ENCODE measurements at regions not wholly inside any gene's neighbourhood (a gene's known extent, or its start where the extent isn't known, plus 50 kb on each side); places are given as distances from the start of the nearest gene placed in this dataset.
A peak's percentile ranks its signal among the peaks of the same experiment; 100 is the strongest.
"Not testable (repeated sequence)": the region's sequence is repeated elsewhere in the genome, so short reads cannot be mapped to it uniquely, and the experiment has no call there.

DNA sequence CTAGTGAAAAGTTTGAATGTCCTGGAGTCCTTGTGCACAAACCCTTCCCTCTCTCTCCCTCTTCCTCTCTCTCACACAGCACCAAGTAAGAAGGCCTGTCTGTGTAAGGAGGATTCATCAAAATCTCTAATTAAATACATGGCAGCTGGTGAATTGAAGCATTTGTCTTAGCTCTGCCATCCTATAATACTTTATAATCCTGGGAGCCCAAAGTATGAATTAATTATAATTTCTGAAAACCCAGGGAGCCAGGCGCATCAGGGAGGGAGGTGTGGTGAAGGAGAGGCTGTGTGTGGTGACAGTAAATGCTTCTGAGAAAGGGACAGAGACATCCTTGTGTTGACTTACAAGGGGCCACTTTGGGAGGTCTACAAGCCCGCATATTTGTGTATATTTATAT is 691.4 kb upstream of the EEF2KMT start:
- no peak for DNase-seq (ENCODE audit: low read depth in 2 of 2)

DNA sequence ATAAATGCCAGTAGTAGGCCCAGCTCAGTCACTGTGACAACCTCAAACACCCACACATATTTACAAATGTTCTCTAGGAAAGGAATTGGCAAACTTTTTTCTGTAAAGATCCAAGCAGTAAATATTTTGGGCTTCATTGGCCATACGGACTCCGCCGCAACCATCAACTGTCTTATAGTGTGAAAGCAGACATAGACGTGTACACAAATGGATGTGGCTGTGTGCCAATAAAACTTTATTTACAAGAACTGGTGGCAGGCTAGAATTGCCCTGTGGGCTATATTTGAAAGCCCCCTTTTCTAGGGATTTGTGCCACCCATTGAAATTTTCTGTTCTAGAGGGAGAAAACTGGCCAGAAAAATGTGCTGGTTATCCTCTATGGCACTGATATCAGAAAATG is 683.8 kb upstream of the EEF2KMT start:
- DNase-seq (ENCODE audit: low read depth in 2 of 2): no peak

DNA sequence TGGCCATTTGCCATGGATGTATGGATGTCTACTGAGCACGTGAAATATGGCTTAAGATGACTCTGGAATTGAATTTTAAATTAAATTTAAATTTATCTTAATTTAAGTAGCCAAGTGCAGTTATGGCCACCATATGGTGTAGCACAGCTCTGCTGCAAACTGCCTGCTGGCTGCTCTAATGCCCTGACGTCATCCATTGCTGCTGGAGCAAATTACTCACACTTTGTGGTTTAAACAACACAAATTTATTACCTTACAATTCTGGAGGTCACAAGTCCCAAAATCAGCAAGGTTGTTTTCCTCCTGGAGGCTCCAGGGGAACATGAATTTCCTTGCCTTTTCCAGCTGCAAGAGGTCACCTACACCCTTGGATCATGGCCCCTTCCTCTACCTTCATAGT is 679.3 kb upstream of the EEF2KMT start:
- no peak for DNase-seq (ENCODE audit: low read depth in 2 of 2)

DNA sequence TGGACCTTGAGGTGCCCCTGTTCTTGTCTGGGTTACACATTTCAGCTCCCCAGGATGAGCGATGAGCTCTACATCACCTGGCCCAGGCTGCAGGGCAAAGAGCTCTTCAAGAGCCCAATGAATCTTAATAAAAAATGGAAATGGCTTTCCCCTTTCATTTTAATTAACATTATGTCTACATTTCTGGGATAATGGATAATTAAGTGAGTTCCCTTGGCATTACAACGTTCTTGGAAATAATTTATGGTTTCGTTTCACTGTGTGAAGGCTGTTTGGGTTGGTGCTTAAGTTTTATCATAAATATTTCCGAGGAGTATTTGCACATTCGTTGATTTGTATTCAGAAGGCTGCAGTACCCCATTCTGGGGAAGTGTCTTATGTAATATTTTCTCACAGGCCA is 678.3 kb upstream of the EEF2KMT start:
- no peak for DNase-seq (ENCODE audit: low read depth in 2 of 2)

DNA sequence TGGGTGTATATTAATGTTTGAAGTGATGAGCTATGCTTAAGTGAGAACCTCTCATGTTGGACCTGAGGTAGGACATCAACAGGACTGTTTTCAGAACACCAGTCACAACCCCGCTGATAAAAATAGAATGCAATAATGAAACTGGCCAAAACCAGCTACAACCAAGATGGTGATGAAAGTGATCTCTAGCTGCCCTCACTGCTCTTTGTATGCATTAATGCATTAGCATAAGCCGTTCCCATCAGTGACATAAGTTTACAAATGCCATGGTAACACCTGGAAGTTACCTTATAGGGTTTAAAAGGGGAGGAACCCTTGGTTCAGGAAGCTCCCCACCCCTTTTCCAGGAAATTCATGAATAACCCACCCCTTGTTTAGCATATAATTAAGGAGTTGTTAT is 672.5 kb upstream of the EEF2KMT start:
- DNase-seq (ENCODE audit: low read depth in 2 of 2): no peak

DNA sequence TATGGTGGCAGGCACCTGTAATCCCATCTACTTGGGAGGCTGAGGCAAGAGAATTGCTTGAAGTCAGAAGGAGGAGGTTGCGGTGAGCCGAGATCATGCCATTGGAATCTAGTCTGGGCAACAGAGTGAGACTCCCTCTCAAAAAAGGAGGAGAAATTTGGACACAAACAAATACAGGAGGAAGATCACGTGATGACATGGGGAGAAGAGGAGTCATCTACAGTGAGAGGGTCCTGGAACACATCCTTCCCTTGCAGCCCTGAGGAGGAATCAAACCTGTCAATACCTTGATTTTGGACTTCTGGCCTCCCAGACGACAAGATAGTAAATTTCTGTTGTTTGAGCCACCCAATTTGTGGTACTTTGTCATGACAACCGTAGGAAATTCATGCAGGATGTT is 671.9 kb upstream of the EEF2KMT start:
- no peak for DNase-seq (ENCODE audit: low read depth in 2 of 2)

DNA sequence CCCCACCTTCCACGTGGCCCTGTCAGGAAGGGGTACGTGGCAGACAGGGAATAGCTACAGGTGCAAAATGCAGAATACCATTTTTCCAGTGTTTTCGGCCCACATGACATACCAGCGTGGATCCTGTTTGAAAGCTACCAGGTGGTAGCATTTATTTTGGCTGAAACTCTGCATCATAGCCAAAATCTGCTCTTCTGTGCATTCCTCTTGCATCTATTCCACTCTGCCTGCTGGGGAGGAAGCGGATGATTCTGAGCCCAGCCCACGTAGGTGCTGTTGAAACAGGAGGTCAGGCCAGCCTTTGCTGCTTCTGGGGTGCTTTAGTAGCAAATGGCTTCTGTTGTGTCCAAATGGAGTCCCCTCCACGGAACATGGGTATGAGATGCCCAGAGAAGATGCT is 670.9 kb upstream of the EEF2KMT start:
- no peak for DNase-seq (ENCODE audit: low read depth in 2 of 2)

DNA sequence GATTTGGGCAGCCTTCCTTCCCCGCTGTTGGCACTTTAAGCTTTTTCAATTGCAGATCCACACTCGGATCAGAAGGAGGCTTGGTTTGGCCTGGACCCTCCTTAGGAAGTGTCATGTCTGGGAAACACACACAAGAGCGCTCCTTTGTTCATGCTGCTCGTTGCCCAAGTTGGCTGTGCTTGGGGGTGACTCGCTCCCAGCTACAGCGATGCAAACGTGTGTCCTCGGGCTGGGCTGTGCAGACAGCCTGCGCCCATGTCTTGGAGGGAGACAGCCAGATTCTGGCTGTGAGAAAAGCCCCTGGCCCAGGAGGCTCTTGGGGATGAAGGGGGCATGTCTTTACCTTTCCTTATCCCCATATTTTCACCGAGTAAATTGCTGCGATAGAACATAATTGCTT is 665.6 kb upstream of the EEF2KMT start:
- no peak for DNase-seq (ENCODE audit: low read depth in 2 of 2)

DNA sequence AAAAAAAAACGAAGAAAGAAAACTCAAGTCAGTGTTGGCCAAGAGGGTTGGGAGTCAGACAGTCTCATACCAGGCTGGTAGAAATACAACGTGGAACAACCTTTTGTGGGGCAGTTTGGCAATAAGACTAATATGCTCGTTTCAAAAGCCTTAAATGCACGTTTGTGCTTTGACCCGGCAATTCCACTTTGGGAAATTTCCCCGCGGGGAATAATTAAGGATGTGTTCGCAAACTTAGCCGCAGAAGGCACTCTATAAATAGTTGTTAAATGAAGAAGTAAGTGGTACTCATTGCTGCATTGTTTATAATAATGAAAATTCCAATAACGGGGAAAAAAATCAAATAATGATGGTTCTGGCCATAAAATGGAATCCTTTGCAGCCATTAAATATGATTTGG is 664.8 kb upstream of the EEF2KMT start:
- no peak for DNase-seq (ENCODE audit: low read depth in 2 of 2)

DNA sequence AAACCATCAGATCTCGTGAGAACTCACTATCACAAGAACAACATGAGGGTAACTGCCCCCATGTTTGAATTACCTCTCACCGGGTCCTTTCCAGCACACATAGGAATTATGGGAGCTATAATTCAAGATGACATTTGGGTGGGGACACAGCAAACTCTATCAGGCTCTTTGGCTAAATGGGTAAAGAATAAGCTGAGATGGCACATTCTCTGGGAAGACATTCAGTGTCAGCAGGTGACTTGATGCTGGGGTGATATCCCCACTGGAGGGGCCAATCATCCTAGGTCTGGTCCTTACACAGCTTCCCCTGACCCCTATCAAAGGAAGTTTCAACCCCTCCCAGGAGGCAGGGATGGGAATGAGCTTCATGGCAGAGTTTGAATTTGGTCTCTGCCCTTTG is 664.0 kb upstream of the EEF2KMT start:
- no peak for DNase-seq (ENCODE audit: low read depth in 2 of 2)

DNA sequence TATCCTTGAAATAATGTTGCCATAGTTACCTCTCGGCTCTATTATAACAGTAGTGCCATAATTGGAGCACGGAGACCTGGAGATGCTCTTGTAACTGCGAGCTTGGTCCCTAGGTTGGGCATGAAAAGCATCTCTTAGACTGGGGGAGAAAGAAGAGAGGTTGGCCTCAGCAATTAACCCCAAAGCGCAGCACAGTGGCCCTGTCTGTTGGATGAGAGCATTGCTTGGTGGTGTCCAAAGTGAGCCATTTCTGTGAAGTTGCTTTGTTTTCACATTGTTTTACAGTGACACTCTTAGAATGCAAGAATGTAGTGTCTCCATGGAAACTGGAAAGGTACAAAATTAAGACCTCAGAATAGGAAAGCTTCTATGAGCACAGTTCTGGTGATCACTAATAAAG is 660.7 kb upstream of the EEF2KMT start:
- no peak for DNase-seq (ENCODE audit: low read depth in 2 of 2)

DNA sequence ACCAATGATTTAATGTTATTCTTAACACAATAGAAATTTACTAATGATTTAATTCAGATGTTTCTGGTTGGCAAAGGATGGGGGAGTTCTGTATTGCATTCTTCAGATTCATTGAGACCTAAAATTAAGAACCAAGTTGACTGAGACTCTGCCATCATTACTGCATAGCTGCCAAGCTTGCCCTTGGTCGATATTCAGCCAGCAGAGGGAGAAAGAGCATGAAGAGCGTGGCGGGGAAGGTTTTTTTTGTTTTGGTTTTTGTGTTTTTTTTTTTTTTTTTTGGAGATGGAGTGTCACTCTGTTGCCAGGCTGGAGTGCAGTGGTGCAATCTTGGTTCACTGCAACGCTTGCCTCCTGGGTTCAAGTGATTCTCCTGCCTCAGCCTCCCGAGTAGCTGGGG is 659.4 kb upstream of the EEF2KMT start:
- DNase-seq (ENCODE audit: low read depth in 2 of 2): no peak

DNA sequence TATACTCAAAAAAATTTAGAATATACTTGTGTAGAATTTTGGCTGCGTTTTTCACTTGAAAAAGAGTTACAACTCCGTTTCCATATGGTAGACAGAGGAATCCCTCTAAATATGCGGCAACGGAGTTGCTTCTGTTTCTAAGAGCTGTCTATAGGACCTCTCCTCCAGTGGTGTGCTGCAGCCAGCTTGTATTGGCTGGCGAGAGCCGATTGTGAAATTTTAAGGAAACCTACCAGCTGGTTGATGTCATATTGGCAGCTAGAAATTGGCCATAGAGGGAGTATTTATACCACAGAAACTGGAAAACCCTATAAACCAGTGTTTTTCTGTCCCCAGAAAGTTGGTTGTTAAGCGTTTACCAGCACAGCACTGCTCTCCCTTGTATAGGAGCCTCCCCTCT is 655.8 kb upstream of the EEF2KMT start:
- no peak for DNase-seq (ENCODE audit: low read depth in 2 of 2)

DNA sequence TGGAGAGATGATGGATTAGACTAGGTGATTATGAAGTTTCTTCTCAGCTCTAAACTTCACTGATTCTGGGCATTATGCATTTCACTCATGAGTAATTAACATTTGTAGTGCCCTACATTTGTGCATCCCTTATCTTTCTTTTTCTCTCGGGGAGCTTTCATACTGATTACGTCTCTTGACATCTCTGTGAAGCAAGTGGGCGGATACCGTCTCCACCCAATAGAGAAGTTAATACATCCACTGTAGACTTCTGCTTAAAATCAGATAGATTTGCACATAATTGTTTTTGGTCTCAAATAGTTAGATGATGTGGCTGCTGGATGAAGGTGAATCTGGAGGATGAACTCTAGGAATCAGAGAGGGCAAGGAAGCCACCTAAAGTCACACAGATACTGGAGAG is 653.6 kb upstream of the EEF2KMT start:
- DNase-seq (ENCODE audit: low read depth in 2 of 2): no peak

DNA sequence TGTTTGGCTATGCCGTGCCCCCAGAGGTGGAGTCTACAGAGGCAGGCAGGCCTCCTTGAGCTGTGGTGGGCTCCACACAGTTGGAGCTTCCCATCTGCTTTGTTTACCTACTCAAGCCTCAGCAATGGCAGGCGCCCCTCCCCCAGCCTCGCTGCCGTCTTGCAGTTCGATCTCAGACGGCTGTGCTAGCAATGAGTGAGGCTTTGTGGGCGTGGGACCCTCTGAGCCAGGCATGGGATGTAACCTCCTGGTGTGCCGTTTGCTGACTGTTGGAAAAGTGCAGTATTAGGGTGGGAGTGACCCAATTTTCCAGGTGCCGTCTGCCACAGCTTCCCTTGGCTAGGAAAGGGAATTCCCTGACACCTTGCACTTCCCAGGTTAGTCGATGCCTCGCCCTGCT is 652.8 kb upstream of the EEF2KMT start:
- DNase-seq (ENCODE audit: low read depth in 2 of 2): not testable (repeated sequence)

DNA sequence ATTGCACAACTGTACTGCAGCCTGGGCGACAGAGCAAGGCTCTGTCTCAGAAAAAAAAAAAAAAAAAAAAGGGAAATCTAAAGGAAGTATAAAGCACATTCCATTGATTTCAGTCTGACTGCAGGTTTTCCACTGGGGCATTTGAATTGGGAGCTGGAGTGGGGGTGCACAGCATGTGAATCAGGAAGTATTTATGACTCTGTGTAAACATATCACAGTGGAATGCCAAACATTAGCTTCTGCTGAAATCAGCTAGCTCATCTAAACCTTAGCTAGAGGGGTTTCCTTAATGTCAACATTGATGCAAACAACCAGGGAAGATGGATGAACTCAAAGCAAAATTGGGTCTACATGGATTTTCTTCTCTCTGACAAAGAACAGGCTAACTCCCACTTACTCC is 641.0 kb upstream of the EEF2KMT start:
- no peak for DNase-seq (ENCODE audit: low read depth in 2 of 2)

DNA sequence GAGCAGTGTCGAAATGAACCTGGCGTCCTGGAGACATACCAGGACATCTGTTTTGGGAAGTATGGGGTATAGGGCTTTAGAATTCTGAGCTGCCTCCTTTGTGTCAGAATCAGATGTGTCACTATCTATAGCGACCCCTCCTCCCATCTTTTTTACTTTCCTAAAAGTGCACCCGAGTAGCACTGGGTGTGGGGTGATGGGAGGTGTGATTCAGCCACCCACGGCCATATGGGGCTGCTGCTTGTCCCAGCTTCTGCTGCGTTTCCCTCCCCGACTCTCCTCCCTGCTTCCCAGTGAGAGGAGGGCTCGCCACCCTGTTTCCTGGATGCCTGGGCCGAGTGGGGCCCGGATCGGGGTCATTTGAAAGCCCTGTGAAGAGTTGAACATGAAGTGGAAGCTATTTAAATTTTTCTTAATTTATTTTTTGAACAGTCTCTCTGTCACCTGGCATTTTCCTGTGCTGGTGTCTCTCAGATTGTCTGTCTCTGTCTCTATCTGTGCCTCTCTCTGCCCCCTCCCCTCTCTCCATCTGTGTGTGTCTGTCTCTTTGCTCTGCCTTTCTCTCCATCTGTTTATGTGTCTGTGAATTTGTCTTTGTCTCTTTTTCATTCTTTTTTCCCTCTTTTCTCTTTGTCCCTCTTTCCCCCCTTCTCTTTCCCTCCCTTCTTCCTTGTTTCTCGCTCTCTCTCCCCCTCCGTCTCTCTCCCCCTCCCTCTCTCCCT is 638.8 kb upstream of the EEF2KMT start:
- DNase-seq (ENCODE audit: low read depth in 2 of 2): no peak

DNA sequence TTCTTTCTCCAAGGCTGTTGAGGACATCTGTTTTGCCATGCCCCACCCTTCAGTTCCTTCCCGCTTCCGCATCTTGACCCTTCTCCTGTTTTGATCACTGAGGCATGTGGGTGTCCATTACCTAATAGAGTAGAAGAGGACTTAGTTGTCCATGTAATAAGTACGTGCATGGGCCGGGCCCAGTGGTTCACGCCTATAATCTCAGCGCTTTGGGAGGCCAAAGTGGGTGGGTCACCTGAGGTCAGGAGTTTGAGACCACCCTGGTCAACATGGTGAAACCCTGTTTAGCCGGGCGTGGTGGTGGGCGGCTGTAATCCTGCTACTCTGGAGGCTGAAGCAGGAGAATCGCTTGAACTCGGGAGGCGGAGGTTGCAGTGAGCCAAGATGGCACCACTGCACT is 637.8 kb upstream of the EEF2KMT start:
- DNase-seq (ENCODE audit: low read depth in 2 of 2): no peak

DNA sequence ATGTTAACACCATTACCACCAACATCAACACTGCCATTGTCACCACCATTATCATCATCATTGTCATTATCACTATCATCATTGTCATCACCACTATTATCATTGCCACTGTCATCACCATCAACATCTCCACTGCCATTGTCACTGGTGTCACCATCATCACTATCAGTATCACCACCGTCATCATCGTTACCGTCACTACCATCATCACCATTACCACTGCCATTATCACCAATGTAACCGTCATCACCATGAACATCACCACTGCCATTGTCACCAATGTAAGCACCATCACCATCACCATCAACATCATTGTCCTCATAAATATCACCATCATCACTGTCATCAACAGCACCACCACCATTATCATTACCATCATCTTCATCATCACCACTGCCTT is 633.2 kb upstream of the EEF2KMT start:
- no peak for DNase-seq (ENCODE audit: low read depth in 2 of 2)

DNA sequence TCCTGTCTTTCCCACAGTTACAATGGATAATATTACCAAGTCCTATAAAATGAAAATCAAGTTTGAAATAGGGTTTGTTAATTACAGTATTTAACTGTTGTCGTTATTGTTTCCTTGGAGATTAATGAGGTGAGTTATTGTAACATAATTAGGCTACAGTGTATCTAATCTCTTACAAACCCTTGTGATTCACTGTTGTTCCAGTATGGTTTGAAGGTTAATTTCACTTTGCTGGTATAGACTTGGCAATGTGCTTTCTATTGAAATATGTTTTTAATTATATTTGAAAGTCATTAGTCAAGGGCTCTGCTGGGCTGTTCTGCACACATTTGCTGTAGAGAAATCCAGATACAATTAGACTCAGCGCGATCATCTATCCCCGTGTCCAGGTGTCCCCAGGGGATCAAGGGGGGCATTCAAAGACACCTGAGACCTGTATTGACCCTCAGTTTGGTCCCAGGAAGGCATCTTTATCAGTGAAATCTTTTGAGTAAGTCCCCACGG is 624.6 kb upstream of the EEF2KMT start:
- no peak for DNase-seq (ENCODE audit: low read depth in 2 of 2)

DNA sequence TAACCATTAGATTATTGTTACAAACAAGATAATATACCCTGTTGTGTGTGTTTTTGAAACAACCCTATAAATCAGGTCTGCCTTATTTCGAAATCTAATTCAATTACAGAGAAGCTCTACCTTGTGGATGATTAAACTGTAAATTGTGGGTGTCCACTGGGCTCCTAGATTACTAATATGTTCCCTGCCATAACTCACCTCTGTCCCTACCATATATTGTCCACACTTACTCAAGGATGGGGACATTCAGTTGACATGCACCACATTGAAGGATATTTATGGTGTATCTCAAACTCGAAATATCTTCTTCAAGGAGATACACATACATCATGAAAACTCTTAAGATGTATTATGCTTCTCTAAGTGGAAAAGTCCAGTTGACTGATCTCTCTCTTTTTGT is 617.6 kb upstream of the EEF2KMT start:
- DNase-seq (ENCODE audit: low read depth in 2 of 2): no peak

DNA sequence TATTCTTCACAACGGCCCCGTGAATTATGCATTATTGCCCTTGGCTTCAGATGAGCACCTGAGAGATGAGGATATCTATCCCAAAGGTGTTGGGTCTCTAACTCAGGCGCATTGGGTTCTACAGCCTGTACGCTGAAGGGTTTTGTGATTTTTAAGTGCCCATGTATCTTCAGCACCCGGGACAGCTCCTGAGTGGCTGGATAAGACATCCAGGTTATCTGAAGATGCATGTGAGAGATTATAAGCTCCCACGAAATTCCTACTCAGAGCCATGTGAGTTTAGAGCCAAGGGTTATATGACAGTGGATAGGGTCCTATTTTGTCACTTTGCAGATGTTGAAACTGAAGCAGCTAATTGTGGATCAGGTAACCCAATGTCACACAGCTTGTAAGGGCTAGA is 612.3 kb upstream of the EEF2KMT start:
- peak in 1 of 2 donors; percentile 1 for DNase-seq (ENCODE audit: low read depth in 2 of 2)

DNA sequence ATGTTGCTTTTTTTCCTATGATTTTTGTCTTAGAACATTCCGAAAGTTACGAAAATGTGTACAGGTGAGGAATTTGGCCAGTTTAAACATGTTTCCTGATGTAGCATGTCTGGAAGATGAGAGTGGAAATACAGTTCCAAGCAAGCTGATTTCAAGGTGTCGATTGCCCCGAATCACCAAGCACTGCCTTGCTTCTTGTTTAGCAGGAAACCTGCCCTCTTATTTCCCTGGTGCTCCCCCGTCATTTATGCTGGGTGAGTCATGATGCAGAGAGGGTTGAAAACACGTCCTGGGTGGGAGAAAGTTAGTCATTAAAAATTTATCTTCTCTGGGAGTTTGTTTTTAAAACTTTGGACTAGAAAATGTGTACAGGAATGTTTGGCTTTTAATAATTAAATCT is 608.6 kb upstream of the EEF2KMT start:
- DNase-seq (ENCODE audit: low read depth in 2 of 2): no peak

DNA sequence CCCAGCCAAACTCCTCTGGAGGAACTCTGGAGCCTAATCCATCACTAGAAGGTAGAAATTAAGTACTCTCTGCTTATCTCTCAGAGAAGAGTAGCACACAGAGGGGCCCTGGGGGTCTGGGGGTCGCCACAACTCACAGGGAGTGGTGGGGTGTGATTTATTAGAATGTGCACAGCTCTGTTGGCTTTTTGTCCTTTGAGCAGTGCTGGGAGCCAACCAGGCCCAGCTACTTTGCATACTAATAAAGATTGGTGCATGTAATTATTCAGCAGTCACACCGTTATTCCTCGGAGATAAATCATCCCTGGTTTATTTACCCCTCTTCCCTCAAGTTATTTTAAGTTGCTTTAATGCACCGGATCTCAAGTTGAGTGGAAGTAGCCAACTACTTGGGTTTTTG is 606.7 kb upstream of the EEF2KMT start:
- DNase-seq (ENCODE audit: low read depth in 2 of 2): no peak
